Parathyroid adenoma (tissue), 2 donors: ENCODE measurements at regions not wholly inside any gene's neighbourhood (a gene's known extent, or its start where the extent isn't known, plus 50 kb on each side); places are given as distances from the start of the nearest gene placed in this dataset.

Source experiments
- H2AFZ ChIP-seq: fragments of 300-600 bp; sonication (generic); one replicate; pipeline ENCODE4 v1.7.0; 2017; ENCODE audit warnings: antibody characterized with exemption, mild to moderate bottlenecking
- H3K27ac ChIP-seq: fragments of 300-600 bp; sonication (generic); one replicate; pipeline ENCODE4 v1.7.0; 2017
- H3K27me3 ChIP-seq: fragments of 300-600 bp; sonication (generic); one replicate; pipeline ENCODE4 v1.7.0; 2017; ENCODE audit warnings: low read length; ENCODE audit not compliant: control insufficient read depth, insufficient read depth
- H3K36me3 ChIP-seq: fragments of 300-600 bp; sonication (generic); one replicate; pipeline ENCODE4 v1.7.0; 2017; ENCODE audit warnings: low read length; ENCODE audit not compliant: control insufficient read depth, insufficient read depth
- H3K4me1 ChIP-seq: fragments of 300-600 bp; sonication (generic); one replicate; pipeline ENCODE4 v1.7.0; 2017; ENCODE audit warnings: control low read depth
- H3K4me2 ChIP-seq: fragments of 300-600 bp; sonication (generic); one replicate; pipeline ENCODE4 v1.7.0; 2017; ENCODE audit warnings: low read length
- H3K4me3 ChIP-seq: fragments of 300-600 bp; sonication (generic); one replicate; pipeline ENCODE4 v1.7.0; 2017; ENCODE audit warnings: low read depth, low read length
- H3K79me2 ChIP-seq: fragments of 300-600 bp; sonication (generic); one replicate; pipeline ENCODE4 v1.7.0; 2017; ENCODE audit warnings: control low read depth
- H3K9ac ChIP-seq: fragments of 300-600 bp; sonication (generic); one replicate; pipeline ENCODE4 v1.7.0; 2017; ENCODE audit warnings: mild to moderate bottlenecking
- H3K9me3 ChIP-seq: fragments of 300-600 bp; sonication (generic); one replicate; pipeline ENCODE4 v1.7.0; 2017; ENCODE audit warnings: low read length; ENCODE audit not compliant: control insufficient read depth
- TF ChIP-seq, protein P1 (sequence below): fragments of 300-600 bp; sonication (generic); IDR thresholded peaks from one replicate; pipeline ENCODE4 v1.7.0; 2017; ENCODE audit warnings: antibody characterized with exemption, mild to moderate bottlenecking
- donor health status: primary hyperparathyroidism.

DNA sequence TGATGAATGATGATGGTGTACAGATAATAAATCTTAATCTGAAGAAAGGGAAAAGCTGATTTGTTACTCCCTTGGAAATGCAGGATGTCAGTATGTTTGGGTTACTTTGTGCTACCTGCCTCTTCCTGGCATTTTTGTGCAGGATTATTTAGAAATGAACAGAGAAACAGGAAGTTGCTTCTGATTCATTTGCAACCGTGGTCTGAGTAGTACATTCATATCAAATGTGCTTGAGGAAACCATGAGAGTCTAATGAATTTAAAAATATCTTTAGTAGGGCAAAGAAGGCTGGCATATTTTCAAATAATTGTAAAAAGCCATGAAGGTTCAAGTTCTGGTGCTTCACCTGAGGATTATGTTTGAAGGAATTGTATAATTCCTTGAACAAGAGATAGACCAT is 391.6 kb downstream of the TMEM161B start:
- no peak overlapping the region for H3K9ac ChIP-seq
- H3K36me3 ChIP-seq: no peaks in the 10 kb centered on the region
- no peaks in the 10 kb centered on the region for H3K27me3 ChIP-seq
- no peaks in the 10 kb centered on the region for H3K79me2 ChIP-seq
- TF ChIP-seq, protein P1, sequence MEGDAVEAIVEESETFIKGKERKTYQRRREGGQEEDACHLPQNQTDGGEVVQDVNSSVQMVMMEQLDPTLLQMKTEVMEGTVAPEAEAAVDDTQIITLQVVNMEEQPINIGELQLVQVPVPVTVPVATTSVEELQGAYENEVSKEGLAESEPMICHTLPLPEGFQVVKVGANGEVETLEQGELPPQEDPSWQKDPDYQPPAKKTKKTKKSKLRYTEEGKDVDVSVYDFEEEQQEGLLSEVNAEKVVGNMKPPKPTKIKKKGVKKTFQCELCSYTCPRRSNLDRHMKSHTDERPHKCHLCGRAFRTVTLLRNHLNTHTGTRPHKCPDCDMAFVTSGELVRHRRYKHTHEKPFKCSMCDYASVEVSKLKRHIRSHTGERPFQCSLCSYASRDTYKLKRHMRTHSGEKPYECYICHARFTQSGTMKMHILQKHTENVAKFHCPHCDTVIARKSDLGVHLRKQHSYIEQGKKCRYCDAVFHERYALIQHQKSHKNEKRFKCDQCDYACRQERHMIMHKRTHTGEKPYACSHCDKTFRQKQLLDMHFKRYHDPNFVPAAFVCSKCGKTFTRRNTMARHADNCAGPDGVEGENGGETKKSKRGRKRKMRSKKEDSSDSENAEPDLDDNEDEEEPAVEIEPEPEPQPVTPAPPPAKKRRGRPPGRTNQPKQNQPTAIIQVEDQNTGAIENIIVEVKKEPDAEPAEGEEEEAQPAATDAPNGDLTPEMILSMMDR: no peak
- no peak overlapping the region for H3K4me2 ChIP-seq
- H2AFZ ChIP-seq: no peak overlapping the region
- no peaks in the 10 kb centered on the region for H3K9me3 ChIP-seq
- no peaks in the 10 kb centered on the region for H3K4me1 ChIP-seq
- H3K27ac ChIP-seq: no peak overlapping the region
- H3K4me3 ChIP-seq: no peak overlapping the region

DNA sequence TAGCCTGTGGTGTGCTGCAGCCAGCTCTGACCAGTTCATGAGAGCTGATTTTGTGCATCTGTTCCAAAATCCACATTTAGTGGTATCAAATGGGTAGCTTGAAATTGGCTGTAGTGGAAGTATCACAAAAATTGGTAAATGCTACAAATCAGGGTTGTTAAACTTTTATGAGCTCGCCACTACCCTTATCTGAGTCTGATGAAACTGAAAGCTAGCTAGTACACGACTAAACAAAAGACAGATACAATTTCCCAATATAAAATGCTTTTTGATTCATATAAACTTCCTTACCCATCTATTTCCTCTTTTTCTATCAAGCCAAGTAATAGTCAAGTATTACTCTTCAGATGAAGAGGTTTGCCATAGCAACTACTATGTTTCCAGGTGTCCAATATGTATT is 392.0 kb downstream of the TMEM161B start:
- no peak overlapping the region for H3K9ac ChIP-seq
- no peaks in the 10 kb centered on the region for H3K4me1 ChIP-seq
- H3K4me2 ChIP-seq: no peak overlapping the region
- H3K27ac ChIP-seq: no peak overlapping the region
- H3K27me3 ChIP-seq: no peaks in the 10 kb centered on the region
- TF ChIP-seq, protein P1: no peak
- no peaks in the 10 kb centered on the region for H3K9me3 ChIP-seq
- H3K4me3 ChIP-seq: no peak overlapping the region
- H2AFZ ChIP-seq: no peak overlapping the region
- no peaks in the 10 kb centered on the region for H3K36me3 ChIP-seq
- H3K79me2 ChIP-seq: no peaks in the 10 kb centered on the region

DNA sequence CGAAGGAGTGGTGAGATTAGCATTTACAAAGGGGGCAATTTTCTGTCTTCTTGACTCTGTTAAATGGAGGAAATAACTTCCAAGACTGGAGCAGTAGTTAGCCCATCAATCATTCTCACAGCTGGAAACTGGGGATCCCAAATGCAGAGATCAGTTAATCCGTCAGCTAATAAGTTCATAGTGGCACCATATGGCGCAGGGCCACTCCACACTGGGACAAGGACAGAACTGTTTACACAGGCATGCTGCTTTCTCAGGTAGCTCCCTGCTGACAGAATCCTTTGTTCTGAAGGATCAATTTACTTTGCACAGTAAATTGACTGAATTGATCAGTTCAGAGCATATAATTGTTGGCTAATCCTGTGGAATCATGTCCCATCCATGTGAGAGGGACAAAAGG is 395.7 kb downstream of the TMEM161B start:
- Histone ChIP-seq H3K79me2 (no peaks in the 10 kb centered on the region), H3K4me2 (no peak overlapping the region), H3K27me3 (no peaks in the 10 kb centered on the region), H3K4me1 (no peaks in the 10 kb centered on the region), H3K27ac (no peak overlapping the region), H3K4me3 (no peak overlapping the region), H2AFZ (no peak overlapping the region), H3K9ac (no peak overlapping the region), H3K9me3 (no peaks in the 10 kb centered on the region), H3K36me3 (no peaks in the 10 kb centered on the region)
- TF ChIP-seq, protein P1: no peak

DNA sequence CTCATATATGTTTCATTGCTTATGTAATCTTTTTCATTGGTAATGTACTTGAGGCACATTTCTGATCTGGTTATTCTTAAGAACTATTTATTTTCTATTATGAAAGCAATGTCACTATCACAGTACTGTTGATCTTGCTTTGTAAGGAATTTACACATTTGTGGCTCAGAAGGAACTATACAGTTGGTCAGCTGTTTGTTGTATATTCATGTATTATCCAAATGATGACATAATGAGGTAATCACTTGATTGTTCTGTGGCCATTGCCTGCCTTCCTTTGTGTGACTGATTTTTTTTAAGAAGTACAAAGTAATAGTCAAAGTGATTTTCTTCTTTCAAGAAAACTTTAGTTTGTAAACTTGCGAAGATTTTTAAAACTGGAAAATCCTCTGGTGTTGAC is 399.9 kb downstream of the TMEM161B start:
- Histone ChIP-seq H3K4me3 (no peak overlapping the region), H3K79me2 (no peaks in the 10 kb centered on the region), H3K27ac (no peak overlapping the region), H3K4me2 (no peak overlapping the region), H3K36me3 (no peaks in the 10 kb centered on the region), H3K4me1 (no peaks in the 10 kb centered on the region), H2AFZ (no peak overlapping the region), H3K27me3 (no peaks in the 10 kb centered on the region), H3K9me3 (no peaks in the 10 kb centered on the region), H3K9ac (no peak overlapping the region)
- TF ChIP-seq, protein P1: no peak

DNA sequence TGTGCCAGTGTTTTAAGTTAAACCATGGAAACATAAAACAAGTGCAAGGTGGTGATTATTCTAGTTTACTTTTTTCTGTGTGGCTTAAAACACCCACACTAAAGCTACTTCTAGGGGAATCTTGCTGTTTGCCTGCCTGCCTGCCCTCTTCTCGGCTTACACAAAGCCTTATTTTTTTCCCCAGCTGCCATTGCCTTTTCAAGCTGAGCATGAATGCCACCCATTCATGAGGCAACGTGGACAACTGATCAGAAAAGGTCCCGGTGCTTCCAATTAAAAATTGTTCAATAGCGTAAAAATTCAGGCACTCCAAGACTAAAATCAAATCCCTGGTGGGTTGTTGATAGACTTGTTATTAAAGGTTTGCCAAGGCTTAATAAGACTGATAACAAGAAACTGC is 401.4 kb downstream of the TMEM161B start:
- H3K4me3 ChIP-seq: no peak overlapping the region
- H3K27me3 ChIP-seq: no peaks in the 10 kb centered on the region
- no peak overlapping the region for H2AFZ ChIP-seq
- H3K4me2 ChIP-seq: no peak overlapping the region
- H3K36me3 ChIP-seq: no peaks in the 10 kb centered on the region
- no peaks in the 10 kb centered on the region for H3K4me1 ChIP-seq
- H3K9me3 ChIP-seq: no peaks in the 10 kb centered on the region
- no peak overlapping the region for H3K9ac ChIP-seq
- no peaks in the 10 kb centered on the region for H3K79me2 ChIP-seq
- TF ChIP-seq, protein P1: no peak
- no peak overlapping the region for H3K27ac ChIP-seq
